A673 (cell line): ENCODE measurements at regions not wholly inside any gene's neighbourhood (a gene's known extent, or its start where the extent isn't known, plus 50 kb on each side); places are given as distances from the start of the nearest gene placed in this dataset.

ENCODE experiments used
- BruUV-seq: library from RNA; stranded (reverse); fragments of 400-500 nt; replicated peaks from 2 replicates; lab custom pipeline; 2021; lab: Mats Ljungman, UMichigan
- CTCF ChIA-PET: fragments of 300-600 bp; sonication (Branson Sonifier 250); formaldehyde crosslinking; loops from one replicate; lab custom pipeline; 2022; ENCODE audit warnings: antibody characterized with exemption; lab: Charles Lee
- POLR2A ChIA-PET: fragments of 300-600 bp; sonication (Branson Sonifier 250); formaldehyde crosslinking; loops from one replicate; lab custom pipeline; 2022; ENCODE audit warnings: antibody characterized with exemption; ENCODE audit not compliant: low non-redundant PET; lab: Charles Lee
- DNase-seq: peaks from one replicate; pipeline ENCODE4 v3.0.0-alpha.2; 2015; ENCODE audit warnings: low spot score
- H3K27ac ChIP-seq: fragments of 200-600 bp; sonication (generic); 2 replicates; pipeline ENCODE4 v1.5.1; 2016; ENCODE audit warnings: mixed run types, low read depth, mild to moderate bottlenecking, mixed read lengths, antibody characterized with exemption, low read length; ENCODE audit not compliant: poor library complexity, severe bottlenecking
- H3K27me3 ChIP-seq: fragments of 200-600 bp; sonication (generic); replicated peaks from 2 replicates; pipeline ENCODE4 v1.6.1; 2017; ENCODE audit warnings: mixed run types, low read depth, mild to moderate bottlenecking, mixed read lengths, antibody characterized with exemption, low read length; ENCODE audit not compliant: insufficient read depth, poor library complexity
- H3K36me3 ChIP-seq: fragments of 200-600 bp; sonication (generic); 2 replicates; pipeline ENCODE4 v1.6.1; 2016; ENCODE audit warnings: mixed run types, mild to moderate bottlenecking, mixed read lengths, antibody characterized with exemption, low read length; ENCODE audit not compliant: insufficient read depth, poor library complexity, severe bottlenecking
- H3K4me1 ChIP-seq: fragments of 200-600 bp; sonication (generic); 2 replicates; pipeline ENCODE4 v1.6.1; 2017; ENCODE audit warnings: mixed run types, mild to moderate bottlenecking, mixed read lengths, antibody characterized with exemption, low read length; ENCODE audit not compliant: insufficient read depth, poor library complexity, severe bottlenecking
- H3K4me3 ChIP-seq: fragments of 200-600 bp; sonication (generic); 2 replicates; pipeline ENCODE4 v1.5.1; 2016; ENCODE audit warnings: low read depth, mixed run types, mild to moderate bottlenecking, mixed read lengths, low read length; ENCODE audit not compliant: poor library complexity, severe bottlenecking
- H3K9me3 ChIP-seq: fragments of 200-600 bp; sonication (generic); 2 replicates; pipeline ENCODE4 v1.6.1; 2016; ENCODE audit warnings: mixed run types, low read depth, mild to moderate bottlenecking, mixed read lengths, antibody characterized with exemption, low read length; ENCODE audit not compliant: poor library complexity, severe bottlenecking
- CTCF ChIP-seq: fragments of 300-800, 200-600 bp; sonication (generic); conservative IDR thresholded peaks from 2 replicates; pipeline ENCODE4 v1.5.1; 2017; ENCODE audit warnings: low read depth, mild to moderate bottlenecking, antibody characterized with exemption, low read length, moderate library complexity, mixed read lengths
- EZH2 ChIP-seq: fragments of 200-600 bp; sonication (generic); IDR thresholded peaks from 2 replicates; pipeline ENCODE4 v1.6.1; 2017; ENCODE audit warnings: borderline replicate concordance, low read depth, mild to moderate bottlenecking, mixed read lengths, antibody characterized with exemption, low read length; ENCODE audit not compliant: poor library complexity, severe bottlenecking
- intact Hi-C: fragments of 100-400 bp; cut with micrococcal nuclease; formaldehyde crosslinking; loops from one replicate; pipeline ENCODE4 v1.10.0; 2022; ENCODE audit not compliant: unreplicated experiment

- Histone ChIP-seq H3K36me3 (no peaks in the 10 kb centered on the region), H3K4me1 (no peaks in the 10 kb centered on the region), H3K27me3 (no peaks in the 10 kb centered on the region), H3K4me3 (no peak overlapping the region), H3K27ac (no peak overlapping the region), H3K9me3 (peaks cover 24% of the 10 kb centered on the region)
- no peak for TF ChIP-seq EZH2
- POLR2A ChIA-PET = no interaction called here
- DNase-seq = no peak
- CTCF ChIA-PET = no interaction called here
- BruUV-seq = no TSS peak
- intact Hi-C loops = no loop called here
These were observed 2350.4 kb upstream of the RAG2 start for GRCh38 chr11:38948392-38948791.

- H3K4me1 ChIP-seq = peaks cover 14% of the 10 kb centered on the region
- H3K27me3 ChIP-seq = no peaks in the 10 kb centered on the region
- CTCF ChIA-PET = no interaction called here
These were observed 2339.7 kb upstream of the RAG2 start for GRCh38 chr11:38937709-38938108.

GRCh38 chr11:38935941-38936340 lies 2337.9 kb upstream of the RAG2 start:
- POLR2A ChIA-PET = no interaction called here
- no peak overlapping the region for H3K4me3 ChIP-seq

More at GRCh38 chr11:38937709-38938108, 2339.7 kb upstream of the RAG2 start:
- Histone ChIP-seq H3K4me3 (no peak overlapping the region), H3K9me3 (no peaks in the 10 kb centered on the region), H3K36me3 (no peaks in the 10 kb centered on the region), H3K27ac (no peak overlapping the region)
- POLR2A ChIA-PET = no interaction called here
- BruUV-seq = no TSS peak
- intact Hi-C loops = no loop called here
- TF ChIP-seq EZH2 (no peak), CTCF (no peak)
- DNase-seq = peak; percentile 62

More at GRCh38 chr11:38935941-38936340, 2337.9 kb upstream of the RAG2 start:
- Histone ChIP-seq H3K27me3 (no peaks in the 10 kb centered on the region), H3K27ac (no peak overlapping the region), H3K9me3 (peaks cover 16% of the 10 kb centered on the region), H3K4me1 (peaks cover 14% of the 10 kb centered on the region), H3K36me3 (no peaks in the 10 kb centered on the region)
- DNase-seq = no peak
- intact Hi-C loops = no loop called here
- BruUV-seq = no TSS peak
- CTCF ChIA-PET = no interaction called here
- TF ChIP-seq EZH2 (no peak), CTCF (no peak)
